GM19452 (cell line): ENCODE measurements at regions not wholly inside any gene's neighbourhood (a gene's known extent, or its start where the extent isn't known, plus 50 kb on each side); places are given as distances from the start of the nearest gene placed in this dataset.
"Not testable (repeated sequence)": the region's sequence is repeated elsewhere in the genome, so short reads cannot be mapped to it uniquely, and the experiment has no call there.

Source experiments
- ATAC-seq: cut with Tn5 transposase; IDR thresholded peaks from one replicate; pipeline ENCODE4 v1.9.1; 2021; ENCODE audit not compliant: unreplicated experiment

- peak; percentile 37 for ATAC-seq
Observed at GRCh38 chr6:11428371-11428770, 109.2 kb upstream of the TMEM170B start.

GRCh38 chr6:11427723-11428245 lies 109.8 kb upstream of the TMEM170B start:
- no peak for ATAC-seq

DNA sequence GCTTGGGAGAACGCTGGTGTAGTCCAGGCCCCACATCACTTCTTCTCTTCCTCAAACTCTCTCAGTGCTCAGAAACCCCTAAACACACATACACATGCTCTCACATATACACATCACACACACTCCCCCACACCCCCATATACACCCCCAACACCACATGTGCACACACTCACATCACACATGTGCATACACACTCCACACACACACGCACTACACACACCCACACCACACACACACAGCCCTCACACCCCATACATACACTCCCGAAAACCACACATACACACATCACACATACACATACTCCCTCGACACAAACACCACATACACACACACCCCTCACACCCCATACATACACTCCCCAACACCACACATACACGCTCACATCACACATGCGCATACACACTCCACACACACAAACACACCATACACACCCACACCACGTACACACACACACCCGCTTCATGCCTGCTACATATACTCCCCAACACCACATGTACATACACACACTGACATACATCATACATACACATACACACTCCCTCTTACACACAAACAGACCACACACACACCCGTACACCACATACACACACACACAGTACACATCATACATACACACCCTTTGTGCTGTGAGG lies 110.3 kb upstream of the TMEM170B start:
- no peak for ATAC-seq

GRCh38 chr6:11426571-11426970 lies 111.0 kb upstream of the TMEM170B start:
- ATAC-seq: no peak

GRCh38 chr6:11425876-11426275 lies 111.7 kb upstream of the TMEM170B start:
- ATAC-seq: no peak

- no peak for ATAC-seq
Observed at GRCh38 chr6:11425431-11425871, 112.1 kb upstream of the TMEM170B start.

DNA sequence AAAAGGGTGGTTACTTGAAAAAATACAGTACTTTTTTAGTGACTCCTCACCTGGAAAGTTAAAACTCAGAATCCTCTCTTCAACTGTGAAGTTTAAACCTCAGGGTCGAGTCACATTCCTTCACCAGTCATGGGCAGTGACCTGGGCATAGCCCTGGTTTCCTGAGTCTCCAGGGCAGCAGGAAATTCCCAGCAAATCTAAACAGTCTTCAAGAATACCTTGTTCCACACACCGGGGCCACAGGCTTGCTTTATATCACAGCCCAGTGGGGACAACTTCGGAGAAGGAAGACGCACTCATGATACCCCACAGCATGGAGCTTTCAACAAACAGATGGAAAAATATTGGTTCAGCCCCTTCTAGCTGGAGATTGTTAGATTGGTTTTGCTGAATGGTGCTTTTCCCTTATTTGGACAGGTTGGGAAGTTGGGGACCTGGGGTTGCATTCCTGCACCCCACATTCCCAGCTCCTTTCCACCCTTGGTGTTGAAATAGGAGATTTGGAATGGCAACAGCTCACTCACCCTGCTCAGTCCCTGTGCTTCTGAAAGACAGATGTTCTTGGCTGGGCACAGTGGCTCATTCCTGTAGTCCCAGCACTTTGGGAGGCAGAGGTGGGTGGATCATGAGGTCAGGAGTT lies 113.0 kb upstream of the TMEM170B start:
- ATAC-seq: no peak

DNA sequence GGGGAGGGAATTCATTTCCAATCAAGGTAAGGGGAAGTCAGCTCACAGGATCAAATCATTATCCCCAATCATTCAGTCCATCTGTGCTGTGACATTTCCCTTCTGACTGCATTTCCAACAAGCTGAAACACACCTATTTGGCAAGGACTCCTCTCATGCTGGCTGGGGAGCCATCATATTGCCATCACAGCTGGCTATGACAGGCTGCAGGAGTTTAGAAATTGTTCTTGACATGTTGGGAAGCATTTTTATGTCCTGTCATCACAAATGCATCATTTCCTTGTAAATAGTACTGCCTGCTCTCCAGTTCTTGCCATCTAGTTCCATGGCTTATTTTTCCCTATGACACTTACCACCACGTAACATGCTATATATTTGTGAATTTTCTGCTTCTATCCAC lies 113.9 kb upstream of the TMEM170B start:
- no peak for ATAC-seq

DNA sequence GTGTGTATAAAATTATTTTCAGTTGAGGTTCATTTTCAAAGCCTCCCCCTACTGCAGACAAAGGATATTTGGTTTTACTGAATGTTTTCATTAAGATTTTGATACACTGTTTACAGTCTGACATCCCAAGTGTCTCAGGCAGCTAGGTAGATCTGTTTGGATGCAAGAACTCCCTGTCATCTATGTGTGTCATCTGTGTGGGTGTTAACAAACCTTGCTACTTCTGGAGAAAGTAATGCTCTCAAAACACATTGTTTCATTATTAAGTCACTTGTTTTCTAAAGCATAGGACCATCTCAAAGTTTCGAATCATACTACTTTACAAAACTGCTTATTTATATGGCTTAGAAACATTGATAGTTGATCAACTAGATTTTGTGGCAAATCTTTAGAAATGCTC lies 114.5 kb upstream of the TMEM170B start:
- no peak for ATAC-seq

DNA sequence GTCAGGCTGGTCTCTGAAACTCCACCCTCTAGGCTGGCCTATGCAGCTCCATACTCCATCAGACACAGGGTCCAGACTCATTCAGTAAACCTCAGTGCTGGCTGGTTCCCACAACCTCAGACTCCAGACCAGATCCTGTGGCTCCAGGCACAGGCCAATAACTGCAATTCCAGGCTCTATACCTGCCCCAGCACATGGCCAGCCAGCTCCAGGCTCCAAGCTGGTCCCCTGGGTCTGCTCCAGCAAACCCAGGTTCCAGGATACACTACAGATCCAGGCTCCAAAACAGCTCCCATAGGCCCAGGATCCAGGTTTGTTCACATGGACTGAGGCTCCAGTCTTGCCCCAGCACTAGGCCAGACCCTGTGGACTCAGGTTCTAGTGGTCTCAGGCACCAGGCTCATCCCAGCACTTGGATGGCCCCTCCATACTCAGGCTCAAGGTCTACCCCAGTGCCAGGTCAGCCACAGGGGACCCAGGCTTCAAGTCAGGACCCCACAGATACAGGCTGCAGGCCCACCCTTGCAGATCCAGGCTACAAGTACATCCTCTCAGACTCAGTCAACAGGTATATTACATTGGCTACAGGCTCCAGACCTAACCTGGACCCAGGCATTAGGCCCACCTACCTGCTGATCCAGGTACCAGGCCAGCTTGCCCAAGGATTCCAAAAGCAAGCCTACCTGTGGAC lies 117.6 kb upstream of the TMEM170B start:
- no peak for ATAC-seq

DNA sequence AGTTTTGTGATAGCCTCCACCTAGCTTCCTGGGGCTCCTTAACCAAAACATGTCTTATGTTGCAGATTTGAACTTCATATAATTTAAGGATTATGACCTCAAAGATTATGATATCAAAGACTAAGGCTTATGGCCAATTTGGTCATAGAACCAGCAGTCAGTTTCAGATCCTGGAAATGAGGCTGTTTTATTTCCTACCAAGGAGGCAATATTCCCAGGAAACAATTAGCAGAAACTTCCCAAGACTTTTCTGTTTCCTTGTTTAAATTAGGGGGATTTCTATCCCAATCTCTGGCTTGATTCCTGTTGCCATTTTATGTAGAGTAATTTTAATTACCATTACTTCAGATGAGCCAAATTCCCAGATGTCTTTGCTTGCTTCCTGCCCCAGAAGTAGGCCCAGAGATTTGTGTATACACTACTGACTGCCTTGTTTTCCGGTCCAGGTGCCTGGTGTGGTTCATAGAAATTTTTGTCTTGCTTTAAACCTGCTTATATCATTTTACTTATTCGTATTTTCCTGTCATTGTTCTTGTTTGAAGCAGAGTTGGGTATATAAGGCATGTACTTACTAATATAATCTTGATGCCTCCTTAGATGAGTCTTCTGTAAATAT lies 119.2 kb upstream of the TMEM170B start:
- ATAC-seq: no peak

GRCh38 chr6:11416936-11417576 lies 120.5 kb upstream of the TMEM170B start:
- no peak for ATAC-seq

GRCh38 chr6:11416099-11416935 lies 121.2 kb upstream of the TMEM170B start:
- not testable (repeated sequence) for ATAC-seq

GRCh38 chr6:11415557-11415956 lies 122.0 kb upstream of the TMEM170B start:
- no peak for ATAC-seq

DNA sequence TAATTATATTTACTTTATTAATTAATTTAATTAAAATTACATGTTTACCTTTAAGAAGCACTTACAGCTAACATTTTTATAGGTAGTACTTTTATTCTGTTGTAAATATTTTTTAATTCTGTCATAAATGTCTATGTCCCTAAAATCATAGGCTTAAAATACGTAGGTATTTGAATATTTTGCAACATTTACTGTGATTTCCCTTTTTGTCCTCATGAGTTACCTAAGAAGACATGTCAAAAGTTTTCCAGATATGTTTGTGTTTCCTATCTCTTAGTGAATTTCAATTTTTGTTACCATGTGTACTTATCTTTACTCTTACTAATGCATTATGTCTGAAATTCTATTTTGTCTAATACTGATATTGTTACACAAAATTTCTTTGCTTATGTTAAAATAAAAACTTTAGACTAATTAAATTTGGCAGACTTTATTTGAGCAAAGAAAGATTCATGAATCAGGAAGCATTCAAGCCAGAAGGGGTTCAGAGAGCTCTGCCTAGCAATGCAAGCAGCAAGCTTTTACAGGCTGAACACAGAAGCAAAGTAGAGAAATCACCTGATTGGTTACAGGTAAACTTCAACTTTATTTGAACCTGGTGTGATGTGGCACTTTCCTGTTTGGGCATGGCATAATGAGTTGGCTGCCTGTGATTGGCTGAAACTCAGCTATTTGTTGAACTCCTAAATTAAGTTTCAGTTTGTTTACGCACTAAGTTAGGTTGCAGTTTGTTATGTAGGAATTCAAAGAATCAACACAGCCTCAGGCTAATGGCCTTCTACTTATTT lies 123.2 kb upstream of the TMEM170B start:
- peak; percentile 51 for ATAC-seq

DNA sequence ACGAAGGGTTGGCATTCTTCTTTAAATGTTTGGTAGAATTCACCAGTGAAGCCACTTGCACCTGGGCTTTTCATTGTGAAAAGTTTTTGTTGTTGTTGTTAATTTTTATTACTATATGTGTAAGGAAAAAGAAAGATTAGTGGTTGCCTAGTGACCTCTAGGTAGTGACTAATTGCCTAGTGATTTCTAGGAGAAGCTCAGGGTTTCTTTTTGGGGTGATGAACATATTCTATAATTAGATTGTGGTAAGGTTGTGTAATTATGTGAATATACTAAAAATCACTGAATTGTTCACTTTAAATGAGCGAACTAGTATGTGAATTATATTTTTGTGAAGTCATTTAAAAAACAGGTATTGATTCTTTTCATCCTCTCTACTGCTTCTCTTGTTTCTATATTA lies 123.8 kb upstream of the TMEM170B start:
- ATAC-seq: no peak

DNA sequence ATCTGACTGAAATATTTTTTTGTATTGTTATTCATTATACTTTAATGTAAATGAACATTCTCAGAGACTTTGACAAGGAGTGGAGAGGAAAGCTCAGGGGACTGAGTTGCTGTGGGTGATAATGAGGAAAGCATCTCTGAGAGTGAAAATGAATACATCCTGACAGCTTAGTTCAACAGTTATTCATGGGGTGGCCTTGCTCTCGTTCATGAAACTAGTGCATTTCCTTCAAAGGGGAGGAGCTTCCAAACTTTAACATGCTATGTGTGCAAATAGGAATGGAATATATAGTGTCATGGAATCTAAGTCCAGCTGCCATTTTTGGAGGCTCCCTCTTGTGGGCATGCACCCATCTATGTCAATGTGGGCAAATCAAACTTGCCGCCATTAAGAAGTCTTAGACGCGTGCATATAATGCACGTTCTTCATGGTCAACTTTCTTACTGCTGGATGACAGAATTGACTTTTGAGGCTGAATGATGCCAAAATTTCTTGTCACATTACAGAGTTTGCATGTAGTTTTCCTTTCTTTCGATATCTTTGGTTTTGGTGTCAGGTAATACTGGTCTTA lies 124.3 kb upstream of the TMEM170B start:
- no peak for ATAC-seq

- no peak for ATAC-seq
Observed at GRCh38 chr6:11412616-11413015, 124.9 kb upstream of the TMEM170B start.

GRCh38 chr6:11412011-11412424 lies 125.5 kb upstream of the TMEM170B start:
- no peak for ATAC-seq
